Hepatocyte (in vitro differentiated cells): ENCODE measurements at regions not wholly inside any gene's neighbourhood (a gene's known extent, or its start where the extent isn't known, plus 50 kb on each side); places are given as distances from the start of the nearest gene placed in this dataset.

Experiments used
- CTCF ChIP-seq: fragments of 200-600 bp; sonication (generic); IDR thresholded peaks from 2 replicates; pipeline ENCODE4 v1.5.1; 2016; ENCODE audit warnings: antibody characterized with exemption, mild to moderate bottlenecking; ENCODE audit not compliant: poor library complexity
- EZH2phosphoT487 ChIP-seq: fragments of 200-600 bp; sonication (generic); IDR thresholded peaks from one replicate; pipeline ENCODE4 v1.6.1; 2018; ENCODE audit warnings: antibody characterized with exemption, mild to moderate bottlenecking, low read depth, moderate library complexity; ENCODE audit not compliant: unreplicated experiment, severe bottlenecking

DNA sequence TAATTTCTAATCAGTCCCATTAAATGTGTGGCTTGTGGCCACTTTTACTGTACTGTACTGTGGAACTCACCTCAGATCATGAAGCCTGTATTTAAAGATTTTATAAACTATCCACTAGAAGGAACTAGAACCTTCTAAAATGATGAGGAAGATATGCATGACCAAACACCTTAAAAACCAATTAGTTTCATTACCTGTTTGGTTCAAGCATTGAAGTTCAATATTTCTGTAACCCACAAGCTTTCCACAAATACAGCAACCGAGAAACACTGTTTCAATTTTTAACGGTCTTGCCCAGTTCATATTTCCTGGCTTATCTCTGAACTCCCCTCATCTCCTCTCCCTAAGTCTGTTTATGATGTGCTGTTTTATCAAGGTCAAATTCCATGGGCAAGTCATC is 264.3 kb upstream of the PLD5 start:
- TF ChIP-seq CTCF (no peak), EZH2phosphoT487 (no peak)
